HepG2 (cell line): ENCODE measurements at regions not wholly inside any gene's neighbourhood (a gene's known extent, or its start where the extent isn't known, plus 50 kb on each side); places are given as distances from the start of the nearest gene placed in this dataset.

Experiments used
- ATAC-seq: fragments of 200-7000 bp; cut with Tn5 transposase; 3 replicates; pipeline ENCODE4 v1.9.1; 2020; ENCODE audit warnings: mild to moderate bottlenecking, moderate library complexity
- BruUV-seq: library from RNA; stranded (reverse); fragments of 400-500 nt; replicated peaks from 2 replicates; lab custom pipeline; 2021; lab: Mats Ljungman, UMichigan
- CTCF ChIA-PET: fragments of 300-600 bp; formaldehyde crosslinking; extraction: SDS; loops from one replicate; lab custom pipeline; 2021; ENCODE audit warnings: low total read pairs, inconsistent platforms, low intra/inter-chr PET ratio; lab: Yijun Ruan, JAX
- POLR2A ChIA-PET: fragments of 350-600 bp; sonication (Branson Sonifier 250); formaldehyde crosslinking; loops from one replicate; lab custom pipeline; 2020; ENCODE audit warnings: antibody characterized with exemption, inconsistent platforms; lab: Yijun Ruan, JAX
- DNase-seq: peaks from one replicate; pipeline ENCODE4 v3.0.0-alpha.2; 2015; ENCODE audit warnings: low spot score
- FAIRE-seq: peaks from 3 replicates; lab custom pipeline; 2011; peaks lifted over from hg19 to GRCh38; lab: Jason Lieb, UNC
- H2AFZ ChIP-seq: one replicate; pipeline ENCODE4 v1.6.1; 2011; ENCODE audit warnings: low read length, inconsistent platforms
- H3K27ac ChIP-seq: fragments of 300-600 bp; 3 replicates; pipeline ENCODE4 v1.8.0; 2011; ENCODE audit warnings: mixed run types, mild to moderate bottlenecking, mixed read lengths, low read length, inconsistent platforms; ENCODE audit not compliant: insufficient read depth; ENCODE audit errors: extremely low read length
- H3K27me3 ChIP-seq, 2 experiments: fragments of 200-600 bp in 1 of 2; 2 replicates in 1 of 2; 3 replicates in 1 of 2; pipeline versions ENCODE4 v1.6.0 to v1.8.0; 2011; ENCODE audit warnings: low read length in 2 of 2, mild to moderate bottlenecking in 2 of 2, moderate library complexity in 2 of 2, inconsistent platforms in 1 of 2; ENCODE audit not compliant: insufficient read depth in 2 of 2, control insufficient read depth in 1 of 2
- H3K36me3 ChIP-seq, 2 experiments: fragments of 200-600 bp in 1 of 2; replicated peaks in 1 of 2; 2 replicates in 1 of 2; 3 replicates in 1 of 2; pipeline versions ENCODE4 v1.5.1 to v1.8.0; 2011; ENCODE audit warnings: low read length in 2 of 2, inconsistent platforms in 1 of 2; ENCODE audit not compliant: insufficient read depth in 2 of 2, control insufficient read depth in 1 of 2
- H3K4me1 ChIP-seq: 2 replicates; pipeline ENCODE4 v1.5.1; 2012; ENCODE audit warnings: low read length, inconsistent platforms; ENCODE audit not compliant: insufficient read depth
- H3K4me2 ChIP-seq: 2 replicates; pipeline ENCODE4 v1.6.0; 2011; ENCODE audit warnings: low read depth, low read length, inconsistent platforms
- H3K4me3 ChIP-seq, 3 experiments: fragments of 200-600 bp in 1 of 3; sonication (generic), shearing (Covaris generic) in 1 of 3; replicated peaks in 1 of 3; 2 replicates each; pipeline ENCODE4 v1.5.1; 2011 to 2016; ENCODE audit warnings: low read length in 3 of 3, inconsistent platforms in 2 of 3, low read depth in 2 of 3, mild to moderate bottlenecking in 2 of 3, control low read depth in 1 of 3, mixed read lengths in 1 of 3; ENCODE audit not compliant: insufficient read depth in 1 of 3
- H3K79me2 ChIP-seq: one replicate; pipeline ENCODE4 v1.6.1; 2011; ENCODE audit warnings: low read length, inconsistent platforms; ENCODE audit not compliant: insufficient read depth
- H3K9ac ChIP-seq: 2 replicates; pipeline ENCODE4 v1.6.0; 2011; ENCODE audit warnings: mild to moderate bottlenecking, low read depth, low read length, inconsistent platforms; ENCODE audit not compliant: insufficient read depth
- H3K9me3 ChIP-seq: 2 replicates; pipeline ENCODE4 v1.5.1; 2012; ENCODE audit warnings: mild to moderate bottlenecking, low read length
- H4K20me1 ChIP-seq: 2 replicates; pipeline ENCODE4 v1.6.0; 2011; ENCODE audit warnings: inconsistent platforms, mild to moderate bottlenecking, low read length, moderate library complexity; ENCODE audit not compliant: insufficient read depth
- MEIS1 ChIP-seq: sonication (generic); formaldehyde crosslinking; IDR thresholded peaks from 2 replicates; pipeline ENCODE4 v1.9.0; 2021; ENCODE audit warnings: mild to moderate bottlenecking, missing genetic modification reagents, moderate library complexity, borderline replicate concordance
- SMAD3 ChIP-seq: sonication (generic); formaldehyde crosslinking; IDR thresholded peaks from 2 replicates; pipeline ENCODE4 v1.4.0; 2020; ENCODE audit warnings: missing genetic modification reagents
- ZBTB3 ChIP-seq: sonication (generic); formaldehyde crosslinking; IDR thresholded peaks from 2 replicates; pipeline ENCODE4 v1.4.0; 2020; ENCODE audit warnings: low read depth, mild to moderate bottlenecking, moderate library complexity, missing genetic modification reagents, borderline replicate concordance
- ZNF317 ChIP-seq: sonication (generic); formaldehyde crosslinking; IDR thresholded peaks from 2 replicates; pipeline ENCODE4 v1.5.0; 2020; ENCODE audit warnings: mild to moderate bottlenecking, missing genetic modification reagents
- ZNF431 ChIP-seq: sonication (generic); formaldehyde crosslinking; IDR thresholded peaks from 2 replicates; pipeline ENCODE4 v1.9.0; 2022; ENCODE audit warnings: missing genetic modification reagents, low read depth, mild to moderate bottlenecking, borderline replicate concordance
- WGBS: methylation state at CpG from one replicate; pipeline ENCODE4 v1.1.6; 2017; ENCODE audit warnings: low lambda C conversion rate; 5-methylcytosine and 5-hydroxymethylcytosine counted together
- in situ Hi-C: cut with HindIII; loops from 2 replicates; pipeline ENCODE4 v1.10.0; 2017; ENCODE audit warnings: low pct_unique_long_range_greater_than_20kb; ENCODE audit not compliant: extremely low pct_ligation_motif_present
- intact Hi-C: fragments of 100-400 bp; cut with micrococcal nuclease; formaldehyde crosslinking; loops from one replicate; pipeline ENCODE4 v1.10.0; 2022; ENCODE audit not compliant: unreplicated experiment
- TF ChIP-seq, protein P1 (sequence below): sonication (generic); formaldehyde crosslinking; IDR thresholded peaks from 2 replicates; pipeline ENCODE4 v1.5.0; 2020; ENCODE audit warnings: missing genetic modification reagents
- TF ChIP-seq, protein P2 (sequence below): sonication (generic); formaldehyde crosslinking; IDR thresholded peaks from 2 replicates; pipeline ENCODE4 v1.5.0; 2020; ENCODE audit warnings: mild to moderate bottlenecking, missing genetic modification reagents

DNA sequence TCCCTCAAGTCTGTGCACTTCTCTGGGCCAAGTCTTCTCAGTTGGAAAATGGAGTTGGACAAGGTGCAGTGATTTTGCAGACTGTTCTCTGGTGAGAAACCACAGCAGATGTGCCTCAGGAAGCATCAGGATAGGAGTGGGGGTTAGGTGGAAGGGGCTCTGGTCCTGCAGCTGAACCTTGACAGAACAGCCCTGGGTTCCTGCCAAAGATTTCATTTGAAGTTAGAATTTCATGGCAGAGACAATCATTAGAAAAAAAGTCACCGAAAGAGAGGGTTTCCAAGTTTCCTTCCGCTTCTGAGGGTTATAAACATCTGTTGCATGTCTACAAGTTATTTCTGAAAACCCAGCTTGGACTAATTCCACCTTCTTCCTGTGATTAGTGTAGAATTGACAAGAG, 80.4 kb upstream of the IRX3 start:
- Histone ChIP-seq H4K20me1 (no peaks in the 10 kb centered on the region), H3K4me3 (no peak overlapping the region), H3K27me3 (peaks cover 0 to 38% of the 10 kb centered on the region in 2 experiments), H3K27ac (no peak overlapping the region), H3K4me2 (no peak overlapping the region), H3K79me2 (no peaks in the 10 kb centered on the region), H3K36me3 (no peaks in the 10 kb centered on the region), H3K4me1 (no peaks in the 10 kb centered on the region), H3K9ac (no peak overlapping the region), H2AFZ (no peak overlapping the region), H3K9me3 (no peaks in the 10 kb centered on the region)
- intact Hi-C loops (no loop called here), in situ Hi-C loops (no loop called here)
- BruUV-seq: no TSS peak
- ChIA-PET POLR2A (no interaction called here), CTCF (no interaction called here)
- FAIRE-seq (no peak), DNase-seq (no peak), ATAC-seq (no peak)
- TF ChIP-seq, protein P1, sequence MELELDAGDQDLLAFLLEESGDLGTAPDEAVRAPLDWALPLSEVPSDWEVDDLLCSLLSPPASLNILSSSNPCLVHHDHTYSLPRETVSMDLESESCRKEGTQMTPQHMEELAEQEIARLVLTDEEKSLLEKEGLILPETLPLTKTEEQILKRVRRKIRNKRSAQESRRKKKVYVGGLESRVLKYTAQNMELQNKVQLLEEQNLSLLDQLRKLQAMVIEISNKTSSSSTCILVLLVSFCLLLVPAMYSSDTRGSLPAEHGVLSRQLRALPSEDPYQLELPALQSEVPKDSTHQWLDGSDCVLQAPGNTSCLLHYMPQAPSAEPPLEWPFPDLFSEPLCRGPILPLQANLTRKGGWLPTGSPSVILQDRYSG (CRISPR knock-in tag): no peak
- TF ChIP-seq MEIS1 (CRISPR knock-in tag): no peak
- TF ChIP-seq SMAD3 (CRISPR knock-in tag): no peak
- TF ChIP-seq ZNF431 (CRISPR knock-in tag): no peak
- TF ChIP-seq ZNF317 (CRISPR knock-in tag): no peak
- TF ChIP-seq, protein P2, sequence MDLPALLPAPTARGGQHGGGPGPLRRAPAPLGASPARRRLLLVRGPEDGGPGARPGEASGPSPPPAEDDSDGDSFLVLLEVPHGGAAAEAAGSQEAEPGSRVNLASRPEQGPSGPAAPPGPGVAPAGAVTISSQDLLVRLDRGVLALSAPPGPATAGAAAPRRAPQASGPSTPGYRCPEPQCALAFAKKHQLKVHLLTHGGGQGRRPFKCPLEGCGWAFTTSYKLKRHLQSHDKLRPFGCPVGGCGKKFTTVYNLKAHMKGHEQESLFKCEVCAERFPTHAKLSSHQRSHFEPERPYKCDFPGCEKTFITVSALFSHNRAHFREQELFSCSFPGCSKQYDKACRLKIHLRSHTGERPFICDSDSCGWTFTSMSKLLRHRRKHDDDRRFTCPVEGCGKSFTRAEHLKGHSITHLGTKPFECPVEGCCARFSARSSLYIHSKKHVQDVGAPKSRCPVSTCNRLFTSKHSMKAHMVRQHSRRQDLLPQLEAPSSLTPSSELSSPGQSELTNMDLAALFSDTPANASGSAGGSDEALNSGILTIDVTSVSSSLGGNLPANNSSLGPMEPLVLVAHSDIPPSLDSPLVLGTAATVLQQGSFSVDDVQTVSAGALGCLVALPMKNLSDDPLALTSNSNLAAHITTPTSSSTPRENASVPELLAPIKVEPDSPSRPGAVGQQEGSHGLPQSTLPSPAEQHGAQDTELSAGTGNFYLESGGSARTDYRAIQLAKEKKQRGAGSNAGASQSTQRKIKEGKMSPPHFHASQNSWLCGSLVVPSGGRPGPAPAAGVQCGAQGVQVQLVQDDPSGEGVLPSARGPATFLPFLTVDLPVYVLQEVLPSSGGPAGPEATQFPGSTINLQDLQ (CRISPR knock-in tag): no peak
- no peak for TF ChIP-seq ZBTB3 (CRISPR knock-in tag)
- 25% methylated on average over 2 of the region's 2 CpGs for WGBS
